HG03175 (cell line): ENCODE measurements at regions not wholly inside any gene's neighbourhood (a gene's known extent, or its start where the extent isn't known, plus 50 kb on each side); places are given as distances from the start of the nearest gene placed in this dataset.
"Not testable (repeated sequence)": the region's sequence is repeated elsewhere in the genome, so short reads cannot be mapped to it uniquely, and the experiment has no call there.

Experiments used
- ATAC-seq: cut with Tn5 transposase; IDR thresholded peaks from one replicate; pipeline ENCODE4 v1.9.1; 2021; ENCODE audit warnings: mild to moderate bottlenecking, moderate library complexity; ENCODE audit not compliant: unreplicated experiment

DNA sequence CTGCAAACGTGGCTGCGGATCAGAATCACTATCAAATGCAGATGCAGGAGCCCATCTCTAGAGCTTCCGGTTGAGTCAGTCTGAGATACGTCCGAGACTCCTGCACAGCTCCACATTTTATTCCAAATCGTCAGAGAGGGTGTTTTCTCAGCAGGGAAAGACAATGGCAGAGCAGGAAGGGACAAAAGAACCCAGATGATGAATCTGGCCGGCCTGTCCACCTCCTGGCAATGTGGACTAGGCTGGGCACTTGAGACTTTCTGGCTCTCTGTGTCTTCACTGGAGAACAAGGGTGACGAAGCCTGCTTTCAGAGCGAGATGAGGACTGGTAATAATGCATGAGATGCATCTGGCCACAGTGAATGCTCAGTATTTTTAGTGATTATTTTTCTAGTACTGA, 255.9 kb upstream of the MYT1L start:
- ATAC-seq = no peak

DNA sequence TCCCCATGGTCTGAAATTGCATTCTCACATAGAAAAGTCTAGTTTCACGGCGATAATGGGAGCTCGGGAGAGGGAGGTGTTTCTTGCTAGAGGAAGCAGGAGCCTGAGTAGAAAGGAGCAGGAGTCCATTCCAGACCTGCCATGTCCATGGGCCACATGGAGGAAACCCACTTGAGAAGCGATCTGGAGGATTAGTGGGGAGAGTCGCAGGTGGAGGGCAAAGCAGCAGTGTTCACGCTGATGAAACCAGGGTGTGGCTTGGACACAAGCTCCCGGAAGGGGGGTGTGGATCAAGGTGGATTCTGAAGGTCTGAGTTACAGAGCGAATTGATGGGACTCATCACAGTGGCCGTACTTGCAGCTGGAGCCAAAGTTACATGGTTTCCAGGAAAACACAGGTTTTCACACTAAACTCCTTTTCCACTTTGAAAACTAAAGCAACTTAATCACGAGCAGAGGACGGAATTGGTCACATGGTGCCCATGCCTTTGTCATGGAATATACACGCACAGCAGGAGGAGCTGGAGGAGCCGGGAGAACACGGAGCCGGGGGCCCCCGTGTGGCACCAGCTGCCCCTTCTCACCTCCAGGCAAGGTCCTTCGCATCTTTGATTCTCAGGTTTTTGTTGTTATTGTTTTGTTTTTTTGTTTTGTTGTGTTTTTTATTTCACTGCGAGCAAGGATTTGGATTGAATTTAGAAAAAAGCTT, 255.1 kb upstream of the MYT1L start:
- no peak for ATAC-seq

DNA sequence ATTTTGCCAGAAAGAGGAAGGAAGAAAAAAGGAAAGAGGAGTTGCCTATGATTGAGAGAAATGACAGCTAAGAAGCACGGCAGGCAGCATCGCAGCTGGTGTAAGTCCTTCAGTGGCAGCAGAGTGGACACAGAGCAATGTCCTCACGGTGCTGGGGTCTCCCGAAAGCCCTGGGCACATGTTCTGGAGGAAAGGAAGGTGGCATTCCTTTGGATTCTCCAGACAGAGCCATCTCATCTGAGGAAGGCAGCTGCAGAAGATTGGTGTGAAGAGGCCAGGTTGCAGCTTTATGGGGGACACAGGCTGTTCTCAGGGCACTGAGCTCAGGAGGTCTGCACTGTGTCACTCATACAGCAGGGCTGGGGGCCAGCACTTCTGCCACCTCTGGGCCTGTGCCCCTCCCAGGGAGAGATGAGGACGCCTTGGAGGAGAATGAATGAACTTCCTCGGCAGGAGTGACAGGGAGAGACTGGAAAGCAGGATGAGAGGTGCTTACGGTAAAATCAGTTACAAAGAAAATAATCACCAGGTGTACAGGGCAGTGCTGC, 252.0 kb upstream of the MYT1L start:
- no peak for ATAC-seq

DNA sequence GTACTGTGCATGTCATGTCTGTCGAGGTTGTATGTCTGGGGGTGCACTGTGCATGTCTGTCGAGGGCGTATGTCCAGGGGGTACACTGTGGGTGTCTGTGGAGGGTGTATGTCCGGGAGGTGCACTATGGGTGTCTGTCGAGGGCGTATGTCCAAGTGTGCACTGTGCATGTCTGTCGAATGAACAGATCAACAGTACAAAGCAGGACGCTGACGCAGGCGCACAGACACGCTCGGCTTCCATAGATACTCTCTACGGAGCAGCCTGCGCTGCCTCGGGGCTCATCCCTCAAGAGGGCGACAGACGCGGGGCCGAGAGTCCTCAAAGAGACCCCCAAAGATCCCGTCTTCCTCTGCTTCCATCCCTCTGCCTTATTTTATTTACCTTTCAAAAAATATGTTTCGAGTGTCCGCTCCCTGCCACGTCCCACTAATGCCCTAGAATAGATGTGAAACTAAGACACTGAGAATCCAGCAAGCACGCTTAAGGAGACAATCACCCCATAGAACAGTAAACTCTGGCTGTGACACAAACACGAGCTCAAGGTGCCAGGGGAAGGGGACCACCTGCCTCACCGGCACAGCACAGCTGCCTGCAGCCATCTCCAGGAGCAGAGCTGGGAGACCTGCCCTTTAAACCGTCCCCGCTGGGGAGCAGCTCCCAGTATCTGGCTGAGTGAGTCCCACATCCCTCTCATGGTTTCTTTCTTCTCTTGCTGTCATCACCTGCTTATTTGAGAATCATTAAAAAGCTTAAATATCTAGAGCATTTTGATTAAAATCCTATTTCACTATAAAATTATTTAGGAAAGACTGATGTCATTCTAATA, 250.5 kb upstream of the MYT1L start:
- no peak for ATAC-seq

DNA sequence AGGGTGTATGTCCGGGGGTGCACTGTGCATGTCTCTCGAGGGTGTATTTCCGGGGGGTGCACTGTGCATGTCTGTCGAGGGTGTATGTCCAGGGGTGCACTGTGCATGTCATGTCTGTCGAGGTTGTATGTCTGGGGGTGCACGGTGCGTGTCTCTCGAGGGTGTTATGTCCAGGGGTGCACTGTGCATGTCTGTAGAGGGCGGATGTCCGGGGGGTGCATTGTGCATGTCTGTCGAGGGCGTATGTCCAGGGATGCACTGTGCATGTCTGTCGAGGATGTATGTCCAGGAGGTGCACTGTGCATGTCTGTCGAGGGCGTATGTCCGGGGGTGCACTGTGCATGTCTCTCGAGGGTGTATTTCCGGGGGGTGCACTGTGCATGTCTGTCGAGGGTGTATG, 249.8 kb upstream of the MYT1L start:
- ATAC-seq = not testable (repeated sequence)

DNA sequence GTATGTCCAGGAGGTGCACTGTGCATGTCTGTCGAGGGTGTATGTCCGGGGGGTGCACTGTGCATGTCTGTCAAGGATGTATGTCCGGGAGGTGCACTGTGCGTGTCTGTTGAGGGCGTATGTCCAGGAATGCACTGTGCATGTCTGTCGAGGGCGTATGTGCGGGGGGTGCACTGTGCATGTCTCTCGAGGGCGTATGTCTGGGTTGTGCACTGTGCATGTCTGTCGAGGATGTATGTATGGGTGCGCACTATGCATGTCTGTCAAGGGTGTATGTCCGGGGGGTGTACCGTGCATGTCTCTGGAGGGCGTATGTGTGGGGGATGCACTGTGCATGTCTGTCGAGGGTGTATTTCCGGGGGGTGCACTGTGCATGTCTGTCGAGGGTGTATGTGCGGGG, 249.3 kb upstream of the MYT1L start:
- ATAC-seq = no peak

DNA sequence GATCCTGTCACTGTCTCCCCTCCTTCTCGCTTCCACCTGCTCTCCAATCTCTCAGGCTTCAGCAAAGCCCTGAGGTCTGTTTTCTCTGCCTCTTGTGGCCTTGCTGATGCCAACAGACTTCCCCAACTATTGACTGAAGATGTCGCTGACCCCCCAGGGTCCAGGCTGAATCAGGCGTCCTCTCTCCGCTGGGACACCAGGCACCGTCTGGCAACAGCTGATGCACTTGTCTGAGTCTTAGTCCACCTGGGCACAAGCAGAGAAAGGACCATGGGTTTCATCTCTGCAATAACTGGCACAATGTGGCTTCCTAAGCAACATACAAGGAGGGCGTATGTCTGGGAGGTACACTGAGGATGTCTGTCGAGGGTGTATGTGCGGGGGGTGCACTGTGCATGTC, 248.7 kb upstream of the MYT1L start:
- no peak for ATAC-seq

DNA sequence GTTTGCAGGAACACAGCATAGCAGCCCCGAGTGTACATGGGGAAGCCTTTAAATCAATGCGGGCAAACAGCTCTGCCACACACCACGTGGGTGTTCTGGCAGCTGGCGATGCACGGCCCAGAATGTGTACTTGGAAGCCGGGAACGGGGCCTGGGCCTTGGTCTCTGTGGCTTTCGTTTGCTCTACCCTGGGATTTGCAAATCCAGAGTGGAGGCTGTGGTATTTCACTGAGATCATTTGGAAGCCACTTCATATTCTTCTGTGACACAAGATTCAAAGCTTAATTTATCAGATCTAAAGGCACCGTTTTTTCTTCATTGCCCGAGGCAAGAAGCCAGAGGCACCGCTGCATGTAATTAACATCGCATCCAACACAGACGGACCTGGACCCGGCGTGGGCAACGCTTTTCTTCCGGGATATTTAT, 246.3 kb upstream of the MYT1L start:
- no peak for ATAC-seq

DNA sequence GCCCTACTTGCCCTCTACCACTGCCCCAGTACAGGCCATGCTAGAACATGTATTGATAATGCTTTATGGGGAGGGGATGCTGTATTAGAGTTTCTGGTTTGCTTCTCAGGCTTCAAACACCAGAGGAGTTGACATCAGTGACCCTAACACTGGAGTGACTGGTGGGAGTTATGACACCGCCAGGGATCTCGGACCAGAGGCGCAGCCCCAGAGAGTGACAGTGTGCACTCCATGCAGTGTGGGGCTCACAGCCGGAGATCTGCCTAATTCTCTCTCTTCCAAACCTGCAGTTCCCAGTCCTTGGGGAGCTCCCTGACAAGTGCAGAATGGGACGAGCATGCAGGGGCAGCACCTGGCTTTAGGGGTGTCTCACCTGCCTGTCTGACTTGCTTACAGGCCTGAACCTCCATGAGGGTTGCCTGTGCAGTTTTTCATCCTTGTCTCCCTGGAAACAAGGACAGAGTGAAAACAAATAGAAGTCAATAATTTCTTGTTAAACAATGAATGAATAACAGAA, 244.9 kb upstream of the MYT1L start:
- no peak for ATAC-seq

DNA sequence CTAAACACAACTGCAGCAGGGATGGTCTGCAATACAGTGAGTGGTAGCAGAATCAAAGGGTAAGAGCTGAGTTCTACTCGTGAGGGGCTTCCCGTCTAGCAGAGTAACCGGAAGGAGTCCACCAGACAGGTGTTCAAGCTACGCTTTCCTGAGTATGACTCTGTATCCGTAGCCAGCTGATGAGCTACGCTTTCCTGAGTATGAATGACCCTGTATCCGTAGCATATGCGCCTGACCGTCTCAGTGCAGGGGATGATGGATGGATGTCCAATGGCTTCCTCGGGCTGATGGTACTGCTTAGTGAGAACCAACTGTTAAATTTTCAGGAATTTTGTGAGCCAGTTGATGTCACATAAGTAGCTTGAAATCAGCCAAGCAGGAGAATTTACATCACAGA, 244.1 kb upstream of the MYT1L start:
- ATAC-seq = no peak

DNA sequence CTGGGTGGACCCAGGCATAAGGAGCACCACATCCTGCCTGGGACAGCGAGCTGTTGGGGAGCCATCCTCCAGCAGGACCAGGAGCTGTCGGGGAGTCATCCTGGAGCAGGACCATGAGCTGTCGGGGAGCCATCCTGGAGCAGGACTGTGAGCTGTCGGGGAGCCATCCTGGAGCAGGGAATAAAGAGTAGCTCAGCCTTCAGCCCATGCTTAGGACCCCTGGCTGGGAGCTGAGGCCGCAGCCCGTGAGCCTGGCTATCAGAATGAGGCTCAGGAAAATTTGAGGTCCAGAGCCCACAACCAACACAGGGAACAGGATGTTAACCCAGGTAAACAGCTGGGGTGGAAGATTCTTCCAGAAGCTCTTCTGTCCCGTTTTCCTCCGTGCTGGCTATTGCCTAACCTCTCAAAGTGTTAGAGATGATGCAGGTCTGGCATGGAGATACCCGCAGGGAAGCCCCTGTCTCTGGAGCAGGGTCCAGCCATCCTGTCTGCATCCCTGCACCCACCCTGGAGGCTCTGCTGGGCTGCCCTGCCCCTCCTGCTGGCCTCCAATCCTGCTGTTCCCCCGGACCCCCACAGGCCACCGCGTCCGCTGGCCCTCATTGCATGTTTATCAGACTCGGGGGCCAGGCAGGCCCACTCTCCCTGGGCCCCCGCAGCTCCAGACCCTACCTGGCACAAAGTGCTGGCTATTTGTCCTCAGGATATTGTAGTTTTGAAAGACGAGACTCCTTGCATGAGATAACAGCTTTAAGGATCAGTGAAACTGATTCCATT, 243.5 kb upstream of the MYT1L start:
- no peak for ATAC-seq

DNA sequence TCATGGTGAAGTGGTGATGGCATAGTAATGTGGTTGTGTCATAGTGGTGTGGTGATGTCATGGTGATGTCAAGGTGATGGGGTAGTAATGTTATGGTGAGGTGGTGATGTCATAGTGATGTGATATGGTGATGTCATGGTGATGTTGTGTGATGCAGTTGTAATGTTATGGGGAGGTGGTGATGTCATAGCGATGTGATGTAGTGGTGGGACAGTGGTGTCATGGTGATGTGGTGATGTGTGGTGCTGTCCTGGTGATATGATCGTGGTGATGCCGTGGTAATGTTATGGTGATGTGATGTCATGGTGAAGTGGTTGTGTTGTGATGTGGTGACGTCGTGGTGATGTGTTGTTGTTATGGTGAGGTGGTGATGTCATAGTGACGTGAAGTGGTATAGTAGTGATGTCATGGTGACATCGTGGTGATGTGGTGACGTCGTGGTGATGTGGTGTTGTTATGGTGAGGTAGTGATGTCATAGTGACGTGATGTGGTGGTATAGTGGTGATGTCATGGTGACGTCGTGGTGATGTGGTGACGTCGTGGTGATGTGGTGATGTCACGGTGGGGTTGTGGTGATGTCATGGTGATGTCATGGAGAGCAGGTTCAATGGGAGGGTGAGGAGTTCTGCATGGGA, 242.7 kb upstream of the MYT1L start:
- ATAC-seq = no peak

DNA sequence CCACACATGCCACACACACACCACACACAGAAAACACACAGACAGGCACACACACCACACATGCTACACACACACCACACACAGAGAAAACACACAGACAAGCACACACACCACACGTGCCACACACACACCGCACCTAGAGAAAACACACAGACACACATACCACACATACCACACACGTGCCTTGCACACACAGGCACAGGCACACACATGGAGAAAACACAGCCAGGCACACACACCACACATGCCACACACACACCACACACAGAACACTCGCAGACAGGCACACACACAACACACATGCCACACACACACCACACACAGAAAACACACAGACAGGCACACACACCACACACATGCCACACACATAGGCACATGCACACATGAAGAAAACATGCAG, 242.1 kb upstream of the MYT1L start:
- ATAC-seq = no peak

DNA sequence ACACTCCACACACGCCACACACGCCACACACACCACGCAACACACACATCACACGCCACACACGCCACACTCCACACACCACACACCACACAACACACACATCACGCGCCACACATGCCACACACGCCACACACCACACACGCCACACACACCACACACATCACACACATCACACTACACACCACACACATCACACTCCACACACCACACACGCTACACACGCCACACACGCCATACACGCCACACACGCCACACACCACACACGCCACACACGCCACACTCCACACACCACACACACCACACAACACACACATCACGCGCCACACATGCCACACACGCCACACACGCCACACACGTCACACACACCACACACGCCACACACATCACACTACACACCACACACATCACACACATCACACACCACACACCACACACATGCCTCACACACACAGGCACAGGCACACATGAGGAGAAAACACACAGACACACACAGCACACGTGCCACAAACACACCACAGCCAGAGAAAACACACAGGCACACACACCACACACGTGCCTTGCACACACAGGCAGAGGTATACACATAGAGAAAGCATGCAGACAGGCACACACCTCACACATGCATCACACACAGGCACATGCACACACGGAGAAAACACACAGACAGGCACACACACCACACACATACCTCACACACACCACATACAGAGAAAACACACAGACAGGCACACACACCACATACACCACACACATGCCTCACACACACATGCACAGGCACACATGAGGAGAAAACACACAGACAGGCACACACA, 241.5 kb upstream of the MYT1L start:
- ATAC-seq = no peak

DNA sequence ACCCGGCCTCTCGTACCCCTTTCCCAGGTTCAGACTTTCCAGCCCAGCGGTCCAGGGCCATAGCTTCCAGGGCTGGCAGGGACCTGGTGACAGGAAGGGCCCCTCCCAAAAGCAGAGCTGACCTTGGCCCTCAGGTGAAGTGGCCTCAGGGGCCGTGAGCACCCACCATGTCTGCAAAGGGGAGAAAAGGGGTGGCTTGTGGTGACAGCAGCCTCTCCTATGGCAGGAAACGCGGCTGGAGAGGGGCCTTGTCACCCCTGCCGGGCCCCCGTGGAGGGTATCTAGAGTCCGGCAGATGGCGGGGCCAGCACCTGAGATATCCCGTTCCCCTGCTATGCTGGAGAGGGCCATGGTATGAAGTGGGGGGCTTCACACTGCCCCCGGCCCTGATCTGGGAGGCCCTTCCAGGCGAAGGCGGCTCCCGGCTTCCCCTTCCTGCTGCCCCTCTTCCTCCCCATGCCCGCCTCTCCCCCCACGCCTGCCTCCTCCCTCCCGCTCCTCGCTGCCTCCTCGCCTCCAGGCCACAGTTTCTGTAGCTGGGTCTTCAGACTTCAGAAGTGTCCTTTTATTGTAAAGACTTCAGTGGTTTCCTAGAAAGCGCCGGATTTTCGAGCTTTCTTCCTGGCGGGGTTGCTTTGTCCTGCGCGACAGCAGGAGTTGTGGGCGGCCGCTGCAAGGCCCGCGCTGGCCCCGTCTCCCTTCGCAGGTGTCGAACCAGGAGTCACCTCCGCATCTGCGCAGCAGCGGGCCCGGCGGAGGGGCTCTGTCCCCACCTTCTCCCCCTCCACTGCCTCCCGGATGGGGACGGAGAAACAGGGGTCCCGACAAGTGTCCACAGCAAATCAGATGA, 240.5 kb upstream of the MYT1L start:
- ATAC-seq = no peak

DNA sequence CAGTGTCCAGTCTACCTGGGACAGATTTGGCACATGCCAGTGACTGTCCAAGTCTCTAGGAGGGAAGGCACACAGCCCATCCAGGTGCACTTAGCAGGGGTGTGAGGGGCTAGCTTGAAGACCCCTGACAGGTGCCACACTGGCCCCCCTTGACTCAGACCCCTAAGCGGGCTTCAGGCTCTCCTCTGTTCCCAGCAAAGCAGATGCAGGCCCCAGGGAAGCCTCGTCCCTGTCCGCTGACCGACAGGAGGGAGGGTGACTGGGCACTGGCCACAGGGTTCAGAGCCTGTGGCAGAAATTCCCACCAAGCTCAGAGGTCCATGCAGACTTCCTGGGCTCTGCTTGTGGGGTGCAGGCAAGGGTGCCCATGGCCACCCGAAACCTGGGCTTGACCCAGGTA, 239.8 kb upstream of the MYT1L start:
- no peak for ATAC-seq

DNA sequence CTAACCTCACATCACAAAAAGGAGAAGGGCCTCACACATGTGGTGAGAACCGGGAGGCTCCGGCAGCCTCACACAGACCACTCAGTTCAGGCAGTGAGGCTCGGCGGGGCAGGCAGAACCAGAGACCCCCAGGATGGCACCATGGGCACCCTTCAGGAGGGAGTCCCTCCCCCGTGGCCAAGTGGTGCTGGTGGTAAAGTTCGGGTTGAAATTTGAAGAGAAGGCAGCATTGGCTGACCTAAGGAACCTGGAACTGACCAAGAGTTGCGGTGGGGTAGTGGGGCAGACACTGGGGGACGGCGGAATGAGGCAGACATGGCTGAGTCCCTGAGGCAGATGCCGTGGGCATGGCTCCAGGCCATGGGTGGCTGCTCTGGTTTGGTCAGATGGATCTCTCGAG, 239.3 kb upstream of the MYT1L start:
- ATAC-seq = no peak

DNA sequence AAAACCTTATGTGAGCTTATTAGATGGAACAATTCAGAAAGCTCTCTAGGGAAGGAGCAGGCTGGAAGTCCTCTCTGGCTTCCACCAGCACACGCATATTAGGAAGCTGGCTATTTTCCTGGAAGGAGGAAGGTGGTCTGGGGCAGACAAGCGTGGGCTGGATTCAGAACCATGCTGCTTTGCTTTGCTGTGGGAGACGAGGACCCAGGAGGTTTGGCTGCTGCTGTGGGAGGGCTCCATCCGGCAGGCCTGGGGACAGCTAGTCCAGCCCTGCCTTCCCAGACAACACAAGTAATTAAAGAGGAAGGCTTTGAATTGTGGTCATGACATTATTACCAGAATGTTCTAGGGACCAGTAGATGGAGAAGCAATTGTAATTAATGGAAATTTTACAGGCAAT, 238.8 kb upstream of the MYT1L start:
- no peak for ATAC-seq

DNA sequence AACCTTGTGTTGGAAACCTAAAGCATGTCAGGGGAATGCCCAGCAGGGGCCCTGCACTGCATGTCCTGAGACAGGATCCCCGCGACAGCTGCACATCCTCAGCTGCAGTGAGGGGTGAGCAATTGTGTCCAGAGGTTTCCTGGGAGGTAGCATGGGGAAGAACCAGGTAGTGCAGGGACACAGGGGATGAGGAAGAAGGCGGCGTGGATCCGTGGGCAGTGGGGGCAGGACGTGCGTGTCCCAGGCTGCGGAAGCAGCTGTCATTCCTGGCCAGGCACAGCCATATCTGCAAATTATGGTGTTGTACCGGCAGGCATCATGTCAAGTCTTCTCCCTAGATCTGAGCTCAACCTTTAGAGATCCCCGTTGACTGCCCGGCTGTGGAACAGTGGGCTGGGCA, 238.2 kb upstream of the MYT1L start:
- ATAC-seq = no peak
